GM12878 (cell line): ENCODE measurements at regions not wholly inside any gene's neighbourhood (a gene's known extent, or its start where the extent isn't known, plus 50 kb on each side); places are given as distances from the start of the nearest gene placed in this dataset.

Experiments
- BCLAF1 ChIP-seq: fragments of 450-650 bp; IDR thresholded peaks from 2 replicates; pipeline ENCODE4 v1.6.1; 2017; ENCODE audit warnings: antibody characterized with exemption, mild to moderate bottlenecking, moderate library complexity
- E2F8 ChIP-seq: fragments of 450-650 bp; IDR thresholded peaks from 2 replicates; pipeline ENCODE4 v1.6.1; 2018; ENCODE audit warnings: mild to moderate bottlenecking, low read depth, moderate library complexity; ENCODE audit not compliant: partially characterized antibody
- ELK1 ChIP-seq: IDR thresholded peaks from 2 replicates; pipeline ENCODE4 v1.6.1; 2012; ENCODE audit warnings: low read depth, low read length, improper control_type of control experiment
- GATAD2B ChIP-seq: fragments of 450-650 bp; conservative IDR thresholded peaks from 2 replicates; pipeline ENCODE4 v1.6.1; 2017; ENCODE audit warnings: low read depth, mild to moderate bottlenecking, moderate library complexity
- JUNB ChIP-seq: IDR thresholded peaks from 2 replicates; pipeline ENCODE4 v1.6.1; 2016; ENCODE audit warnings: antibody characterized with exemption, mild to moderate bottlenecking
- POU2F2 ChIP-seq: IDR thresholded peaks from 3 replicates; pipeline ENCODE4 v1.6.1; 2011; ENCODE audit warnings: low read depth, mild to moderate bottlenecking, low read length, borderline replicate concordance
- RELB ChIP-seq: fragments of 450-650 bp; IDR thresholded peaks from 2 replicates; pipeline ENCODE4 v1.6.1; 2017; ENCODE audit warnings: low read depth, mild to moderate bottlenecking, moderate library complexity
- ZBTB4 ChIP-seq: fragments of 450-650 bp; formaldehyde crosslinking; IDR thresholded peaks from 2 replicates; pipeline ENCODE4 v1.4.0; 2022; ENCODE audit warnings: mild to moderate bottlenecking, moderate library complexity
- ZNF274 ChIP-seq: IDR thresholded peaks from one replicate; pipeline ENCODE4 v1.8.0; 2011; ENCODE audit not compliant: insufficient read length, insufficient read depth
- ZZZ3 ChIP-seq: IDR thresholded peaks from 2 replicates; pipeline ENCODE4 v1.6.1; 2011; ENCODE audit warnings: low read depth; ENCODE audit not compliant: control insufficient read depth, insufficient read length

GRCh38 chr14:64654246-64654900 is 49.9 kb upstream of the PLEKHG3 start (continued):
- TF ChIP-seq GATAD2B = no peak
- TF ChIP-seq ELK1 = no peak
- TF ChIP-seq JUNB = no peak
- TF ChIP-seq RELB = peak; percentile 52
- TF ChIP-seq BCLAF1 = no peak
- TF ChIP-seq ZZZ3 = no peak
- TF ChIP-seq E2F8 = no peak
- TF ChIP-seq POU2F2 = no peak
- TF ChIP-seq ZNF274 = no peak
- TF ChIP-seq ZBTB4 (CRISPR knock-in tag) = no peak
